Rectal smooth muscle tissue (tissue), 1 donor: ENCODE measurements at regions not wholly inside any gene's neighbourhood (a gene's known extent, or its start where the extent isn't known, plus 50 kb on each side); places are given as distances from the start of the nearest gene placed in this dataset.

Experiments used
- H3K27ac ChIP-seq: one replicate; pipeline ENCODE4 v1.7.0; 2013; ENCODE audit warnings: low read depth, low read length, inconsistent platforms
- H3K27me3 ChIP-seq: one replicate; pipeline ENCODE4 v1.7.0; 2013; ENCODE audit warnings: low read length; ENCODE audit not compliant: control insufficient read depth, insufficient read depth
- H3K36me3 ChIP-seq: one replicate; pipeline ENCODE4 v1.7.0; 2013; ENCODE audit warnings: low read length; ENCODE audit not compliant: control insufficient read depth, insufficient read depth
- H3K4me1 ChIP-seq: one replicate; pipeline ENCODE4 v1.7.0; 2013; ENCODE audit warnings: low read length; ENCODE audit not compliant: control insufficient read depth, insufficient read depth
- H3K4me3 ChIP-seq: one replicate; pipeline ENCODE4 v1.7.0; 2013; ENCODE audit warnings: low read length
- H3K9ac ChIP-seq: one replicate; pipeline ENCODE4 v1.7.0; 2013; ENCODE audit warnings: low read length

DNA sequence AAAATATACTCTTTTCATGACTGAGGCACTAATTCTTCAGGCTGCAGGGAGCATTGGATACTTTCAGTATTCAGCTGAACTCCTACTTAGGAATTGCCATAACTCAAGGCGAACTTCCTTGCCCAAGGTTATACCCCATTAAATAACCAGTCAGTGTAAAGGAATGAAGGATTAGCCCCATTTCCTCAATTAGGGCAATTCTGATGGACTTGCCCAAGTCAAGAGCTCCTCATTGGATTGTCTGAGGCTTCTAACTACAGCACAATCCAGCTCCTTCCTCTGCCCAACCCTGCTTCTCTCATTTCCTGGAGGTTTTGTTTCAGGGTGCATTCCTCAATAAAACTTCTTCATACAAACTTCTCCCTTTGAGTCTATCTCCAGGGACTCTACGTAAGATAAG is 329.2 kb downstream of the LIG4 start:
- Histone ChIP-seq H3K27me3 (no peaks in the 10 kb centered on the region), H3K9ac (no peak overlapping the region), H3K4me3 (no peak overlapping the region), H3K4me1 (no peaks in the 10 kb centered on the region), H3K36me3 (no peaks in the 10 kb centered on the region), H3K27ac (no peak overlapping the region)

DNA sequence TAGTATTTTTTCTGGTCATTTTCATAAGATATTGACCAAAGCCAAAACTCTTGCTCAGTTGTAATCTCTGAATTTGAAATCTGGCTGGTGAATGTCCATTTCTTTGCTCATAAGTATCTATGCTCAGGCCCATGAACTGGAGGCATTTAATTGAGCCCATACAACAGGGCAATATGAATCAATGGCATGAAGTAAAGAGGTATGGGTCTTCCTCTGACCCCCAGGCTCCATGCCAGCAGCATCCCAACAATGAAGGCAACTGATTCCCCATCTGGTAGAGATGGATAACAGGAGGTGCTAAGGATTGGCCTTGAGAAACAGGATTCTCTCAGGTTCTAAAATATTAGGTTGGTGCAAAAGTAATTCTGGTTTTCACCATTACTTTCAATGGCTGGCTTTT is 330.8 kb downstream of the LIG4 start:
- Histone ChIP-seq H3K27ac (no peak overlapping the region), H3K9ac (no peak overlapping the region), H3K27me3 (no peaks in the 10 kb centered on the region), H3K4me3 (no peak overlapping the region), H3K36me3 (no peaks in the 10 kb centered on the region), H3K4me1 (no peaks in the 10 kb centered on the region)

DNA sequence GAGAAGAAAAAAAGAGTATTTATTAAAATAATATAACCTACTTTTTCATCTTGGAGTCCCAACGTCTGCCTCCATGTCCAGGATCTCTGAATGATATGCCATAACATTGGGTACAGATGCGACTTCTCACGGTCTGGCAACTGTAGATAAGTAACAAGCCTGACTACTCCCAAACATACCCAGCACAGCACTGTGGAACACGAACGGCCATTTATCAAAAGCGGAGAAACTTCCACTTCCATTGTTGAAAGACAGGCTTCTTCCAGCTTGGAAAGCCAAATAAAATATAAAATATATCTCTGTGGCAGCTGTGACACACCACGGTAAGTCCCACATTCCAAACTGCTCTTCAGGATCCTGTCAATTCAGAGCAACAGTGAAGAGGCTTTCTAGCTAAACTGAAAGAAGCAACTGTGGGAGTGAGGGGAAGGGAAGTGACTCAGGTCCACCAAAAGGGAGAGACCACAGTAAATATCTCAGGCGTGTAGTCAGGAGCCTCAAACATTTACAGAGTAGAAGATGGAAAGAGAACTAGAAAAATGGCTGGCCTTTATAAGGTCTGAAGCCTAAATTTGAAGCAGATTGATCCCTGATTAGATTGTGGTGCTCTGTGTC is 331.7 kb downstream of the LIG4 start:
- Histone ChIP-seq H3K27me3 (no peaks in the 10 kb centered on the region), H3K4me1 (no peaks in the 10 kb centered on the region), H3K27ac (no peak overlapping the region), H3K9ac (no peak overlapping the region), H3K36me3 (no peaks in the 10 kb centered on the region), H3K4me3 (no peak overlapping the region)

DNA sequence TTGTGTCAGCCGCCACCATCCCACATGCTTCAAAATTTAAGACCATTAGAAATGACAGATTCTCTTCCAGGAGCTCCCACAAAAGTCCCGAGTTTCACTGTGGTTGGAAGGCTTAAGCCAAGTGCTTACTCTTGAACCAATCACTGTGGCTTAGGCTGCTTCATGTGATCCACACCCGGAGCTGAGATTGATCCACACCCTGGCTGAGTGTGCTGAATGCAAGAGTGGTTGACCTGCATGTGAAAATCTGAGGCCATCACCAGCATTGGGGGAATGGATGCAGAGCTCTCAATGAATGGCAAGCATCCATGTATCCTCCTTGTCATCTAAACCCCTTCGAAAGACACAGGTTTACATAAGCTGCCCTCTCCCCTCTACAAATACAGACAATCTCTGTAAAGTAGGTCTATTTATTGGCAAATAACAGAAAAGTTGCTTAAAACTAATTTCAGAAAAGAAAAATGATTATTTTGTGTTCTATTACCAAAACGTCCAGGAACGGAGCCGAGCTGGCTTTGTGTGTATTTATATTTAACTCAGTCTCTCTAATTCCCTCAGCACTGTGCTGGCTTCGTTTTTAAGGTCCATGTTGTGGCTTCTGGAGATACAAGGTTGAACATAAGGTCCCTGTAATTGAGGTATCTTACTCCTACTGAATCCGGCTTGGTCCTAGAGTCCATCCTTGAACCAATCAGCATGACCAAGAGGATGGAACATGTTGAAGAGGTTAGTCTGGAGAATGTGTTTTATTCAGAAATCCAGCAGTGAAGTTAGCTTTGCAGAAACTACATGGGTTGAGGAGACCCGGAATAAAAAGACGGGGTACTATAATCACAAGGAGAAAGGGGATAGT is 332.4 kb downstream of the LIG4 start:
- H3K9ac ChIP-seq, result no peak overlapping the region
- H3K36me3 ChIP-seq, result no peaks in the 10 kb centered on the region
- no peaks in the 10 kb centered on the region for H3K4me1 ChIP-seq
- no peak overlapping the region for H3K4me3 ChIP-seq
- H3K27me3 ChIP-seq, result no peaks in the 10 kb centered on the region
- no peak overlapping the region for H3K27ac ChIP-seq

DNA sequence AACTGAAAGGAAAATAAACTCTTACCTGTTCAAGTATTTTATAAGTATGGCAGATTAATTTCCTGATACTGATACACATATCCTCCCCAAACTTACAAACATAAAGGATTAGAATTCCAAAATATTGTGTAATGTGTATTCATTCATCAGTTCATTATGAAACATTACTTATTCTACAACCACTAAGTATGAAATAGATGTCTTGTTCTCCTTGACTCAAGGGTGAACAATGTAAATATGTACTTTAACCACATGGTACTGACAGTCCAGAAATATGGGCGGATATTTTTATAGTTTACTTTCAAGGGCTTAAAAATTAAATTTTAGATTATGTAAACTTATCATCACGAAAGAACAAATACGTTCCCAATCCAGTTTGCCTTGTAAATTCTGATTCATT is 334.0 kb downstream of the LIG4 start:
- Histone ChIP-seq H3K4me1 (no peaks in the 10 kb centered on the region), H3K27ac (no peak overlapping the region), H3K27me3 (no peaks in the 10 kb centered on the region), H3K4me3 (no peak overlapping the region), H3K36me3 (no peaks in the 10 kb centered on the region), H3K9ac (no peak overlapping the region)

DNA sequence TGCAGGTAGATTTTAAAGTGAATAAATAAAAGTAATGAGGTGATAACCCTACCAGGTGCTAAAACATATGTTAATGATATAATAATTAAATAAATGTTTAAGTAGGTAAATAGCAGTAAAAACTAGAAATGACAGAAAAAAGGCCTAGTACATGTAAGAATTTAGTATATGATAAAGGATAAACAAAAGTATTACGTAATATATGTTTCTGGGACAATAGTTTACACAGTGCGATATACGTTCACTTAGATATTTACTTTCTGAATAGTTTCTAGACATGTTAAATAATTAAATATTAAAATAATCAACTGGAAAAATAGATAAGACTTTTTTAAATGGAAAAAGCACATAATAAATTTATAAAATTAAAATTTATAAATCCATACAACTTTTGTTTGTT is 340.9 kb downstream of the LIG4 start:
- H3K27ac ChIP-seq, result no peak overlapping the region
- H3K36me3 ChIP-seq, result no peaks in the 10 kb centered on the region
- H3K4me3 ChIP-seq, result no peak overlapping the region
- no peak overlapping the region for H3K9ac ChIP-seq
- H3K27me3 ChIP-seq, result no peaks in the 10 kb centered on the region
- H3K4me1 ChIP-seq, result no peaks in the 10 kb centered on the region

DNA sequence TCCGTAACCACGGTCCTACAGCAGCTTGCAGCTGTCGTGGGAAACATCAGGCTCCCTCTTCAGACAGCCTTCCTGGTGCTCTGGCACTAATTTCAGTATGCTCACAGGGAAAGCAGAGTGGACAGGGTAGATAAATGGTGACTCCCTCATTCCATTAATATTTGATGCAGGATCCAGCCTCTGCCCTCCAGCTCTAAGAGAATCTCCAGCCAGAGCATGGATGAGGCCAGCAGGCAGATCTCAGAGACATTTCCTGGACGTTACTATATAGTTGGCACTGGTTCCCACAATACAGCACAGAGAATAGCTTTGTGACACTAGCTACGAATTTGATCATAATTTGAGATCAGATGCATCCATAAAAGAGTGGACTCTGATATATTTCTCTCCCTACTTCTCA is 341.4 kb downstream of the LIG4 start:
- H3K4me1 ChIP-seq, result no peaks in the 10 kb centered on the region
- H3K27me3 ChIP-seq, result no peaks in the 10 kb centered on the region
- no peaks in the 10 kb centered on the region for H3K36me3 ChIP-seq
- no peak overlapping the region for H3K9ac ChIP-seq
- H3K27ac ChIP-seq, result no peak overlapping the region
- H3K4me3 ChIP-seq, result no peak overlapping the region

DNA sequence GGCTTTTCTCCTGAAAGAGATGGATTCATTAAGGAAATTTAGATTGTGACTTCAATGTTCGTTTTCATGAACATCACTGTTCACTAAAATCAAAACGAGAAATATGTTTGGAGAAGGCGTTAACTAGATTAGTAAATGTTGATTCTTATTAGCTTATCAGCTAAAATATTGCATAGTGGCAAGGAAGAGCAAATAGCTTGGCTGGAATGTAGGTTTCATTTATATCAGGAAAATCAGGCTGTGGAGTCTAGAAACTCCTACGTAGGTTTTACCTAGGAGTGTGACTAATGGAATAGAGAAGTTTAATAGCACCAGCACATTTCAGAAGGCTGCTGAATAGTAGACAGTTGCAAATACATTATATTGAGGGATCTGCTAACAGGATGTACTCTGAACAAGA is 344.9 kb downstream of the LIG4 start:
- H3K4me1 ChIP-seq, result no peaks in the 10 kb centered on the region
- H3K9ac ChIP-seq, result no peak overlapping the region
- H3K36me3 ChIP-seq, result no peaks in the 10 kb centered on the region
- no peak overlapping the region for H3K27ac ChIP-seq
- H3K4me3 ChIP-seq, result no peak overlapping the region
- H3K27me3 ChIP-seq, result peaks cover 4% of the 10 kb centered on the region

DNA sequence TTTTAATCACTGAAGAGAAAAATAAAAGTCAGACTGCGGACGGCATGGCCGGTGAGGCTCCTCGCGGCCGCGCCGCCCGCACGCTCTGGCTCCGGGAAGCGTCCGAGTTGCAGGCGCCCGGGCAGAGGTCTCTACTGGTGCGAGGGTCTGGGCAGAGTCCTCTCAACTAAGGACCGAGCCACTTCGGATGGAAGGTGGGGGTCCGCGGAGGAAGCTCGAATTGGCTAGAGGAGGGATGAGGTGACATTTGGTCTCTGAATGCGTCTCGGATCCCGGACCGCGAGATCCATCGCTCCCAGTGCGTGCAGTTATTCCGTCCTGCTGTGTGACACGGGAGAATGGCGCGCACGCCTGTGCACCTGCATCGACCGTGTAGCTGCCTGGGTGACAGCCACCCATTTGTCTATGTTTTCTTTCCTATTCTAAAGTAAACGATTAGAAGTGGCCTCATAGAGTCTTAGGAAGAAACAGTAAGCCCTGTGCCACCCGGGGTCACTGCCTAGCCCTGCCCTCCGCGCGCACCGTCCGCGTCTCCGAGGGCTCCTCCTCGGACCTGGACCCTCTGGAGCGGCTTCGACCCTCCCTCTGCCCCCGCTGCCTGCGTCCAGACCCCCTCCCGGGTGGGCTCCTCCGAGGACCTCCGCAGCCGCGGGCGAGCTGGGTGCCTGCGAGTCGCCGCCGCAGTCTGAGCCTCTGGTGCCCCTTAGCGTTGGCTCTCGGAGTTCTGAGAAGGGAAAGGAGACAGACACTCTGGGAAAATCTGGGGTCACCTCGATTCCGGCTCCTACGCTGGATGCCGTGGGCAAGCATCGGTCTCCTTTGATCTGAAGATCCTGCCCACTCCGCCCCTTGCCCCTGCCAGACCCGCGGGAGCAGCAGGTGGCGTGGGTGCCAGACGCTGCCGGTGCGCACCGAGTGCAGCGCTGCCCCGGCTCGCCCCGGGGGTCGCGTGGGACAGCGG is 347.4 kb downstream of the LIG4 start:
- Histone ChIP-seq H3K4me3 (peak overlapping the region; percentile 48), H3K36me3 (no peaks in the 10 kb centered on the region), H3K9ac (no peak overlapping the region), H3K27ac (no peak overlapping the region), H3K4me1 (no peaks in the 10 kb centered on the region), H3K27me3 (peaks cover 6% of the 10 kb centered on the region)

DNA sequence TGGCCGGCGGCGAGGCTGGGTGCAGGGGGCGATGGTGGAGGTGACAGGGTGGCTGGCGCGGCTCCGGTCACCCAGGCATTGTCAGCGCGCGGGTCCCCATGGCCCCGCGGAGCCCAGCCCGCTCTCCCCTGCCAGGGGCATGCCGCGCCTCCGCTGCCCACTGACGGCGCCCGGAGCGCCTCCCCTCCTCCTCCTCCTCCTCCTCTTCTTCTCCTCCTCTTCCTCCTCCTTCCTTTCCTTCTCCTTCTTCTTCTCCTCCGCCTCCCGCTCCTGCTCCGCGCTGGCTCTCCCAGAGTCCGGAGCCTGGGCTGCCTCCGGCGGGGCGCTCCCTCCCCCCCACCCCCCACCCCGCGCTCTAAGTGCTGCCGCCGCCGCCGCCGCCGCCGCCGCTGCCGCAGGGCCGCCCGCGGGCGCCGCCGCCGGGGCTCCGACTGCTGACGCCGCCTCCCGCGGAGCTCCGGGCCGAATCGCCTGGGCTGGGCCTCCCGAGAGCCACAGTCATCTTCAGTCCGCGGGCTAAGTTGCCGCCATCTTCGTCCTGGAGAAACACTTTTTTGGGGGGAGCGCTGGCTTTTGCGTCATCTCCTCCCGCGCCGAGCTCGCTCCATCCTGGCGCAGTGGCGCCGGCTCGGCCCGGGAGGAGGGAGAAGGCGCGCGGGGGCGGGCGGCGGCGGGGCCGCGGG is 348.3 kb downstream of the LIG4 start:
- Histone ChIP-seq H3K36me3 (no peaks in the 10 kb centered on the region), H3K4me3 (peak overlapping the region; percentile 36), H3K27ac (no peak overlapping the region), H3K27me3 (peaks cover 6% of the 10 kb centered on the region), H3K9ac (no peak overlapping the region), H3K4me1 (no peaks in the 10 kb centered on the region)

DNA sequence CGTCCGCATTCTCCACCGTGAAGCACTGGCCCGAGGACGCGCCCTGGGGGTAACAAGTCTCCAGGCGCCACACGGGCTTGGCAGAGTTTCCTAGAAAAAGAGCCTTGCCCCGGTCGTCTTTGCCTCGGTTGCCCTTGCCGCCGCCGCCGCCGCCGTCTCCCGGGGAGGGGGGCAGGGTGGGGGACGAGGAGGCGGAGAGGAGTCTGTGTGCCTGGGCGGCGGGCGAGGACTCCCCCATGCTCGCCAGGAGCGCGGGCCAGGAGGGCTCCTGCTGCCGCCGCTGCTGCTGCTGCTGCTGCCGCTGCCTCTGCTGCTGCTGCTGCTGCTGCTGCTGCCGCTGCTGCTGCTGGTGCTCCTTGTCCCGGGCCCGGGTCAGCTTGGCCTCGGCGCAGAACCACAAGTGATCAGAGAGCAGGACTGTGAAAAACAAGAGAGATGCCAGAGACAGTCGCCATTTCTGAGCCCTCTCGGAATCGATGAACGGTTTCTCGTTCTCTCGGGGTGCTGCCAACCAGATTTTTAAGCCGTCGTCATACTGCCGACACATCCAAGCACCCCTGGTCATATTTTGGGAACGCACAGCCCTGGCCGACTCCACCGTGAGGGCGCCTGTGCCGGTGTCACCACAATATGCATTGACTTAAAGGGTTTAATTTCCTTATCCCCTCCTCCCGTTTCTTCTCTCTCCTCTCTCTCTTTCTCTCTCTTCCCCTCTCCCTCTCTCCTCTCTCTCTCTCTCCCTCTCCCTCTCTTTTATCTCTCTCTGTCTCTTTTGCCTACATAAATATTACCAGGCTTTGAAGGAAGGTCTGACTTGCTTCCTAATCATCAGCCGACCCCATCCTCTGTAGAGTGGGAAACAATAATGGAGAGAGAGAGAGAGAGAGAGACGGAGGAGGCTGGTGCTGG is 349.1 kb downstream of the LIG4 start:
- Histone ChIP-seq H3K4me1 (no peaks in the 10 kb centered on the region), H3K27me3 (peaks cover 6% of the 10 kb centered on the region), H3K9ac (no peak overlapping the region), H3K4me3 (peak overlapping the region; percentile 36), H3K27ac (no peak overlapping the region), H3K36me3 (no peaks in the 10 kb centered on the region)
